CD4-positive, alpha-beta memory T cell (primary cell): ENCODE measurements at regions not wholly inside any gene's neighbourhood (a gene's known extent, or its start where the extent isn't known, plus 50 kb on each side); places are given as distances from the start of the nearest gene placed in this dataset.

Source experiments
- CTCF ChIA-PET: fragments of 350-600 bp; sonication (Branson Sonifier 250); formaldehyde crosslinking; loops from one replicate; lab custom pipeline; 2021; ENCODE audit warnings: inconsistent platforms; ENCODE audit not compliant: partially characterized antibody; lab: Charles Lee
- POLR2A ChIA-PET: fragments of 350-600 bp; sonication (Branson Sonifier 250); formaldehyde crosslinking; loops from one replicate; lab custom pipeline; 2021; ENCODE audit not compliant: partially characterized antibody; lab: Charles Lee
- DNase-seq, 5 donors: peaks; one replicate each; pipeline versions ENCODE4 v3.0.0 to v3.0.0-alpha.2; 2020 to 2022; ENCODE audit warnings: mixed read lengths in 1 of 5
- H3K27ac ChIP-seq: one replicate; pipeline ENCODE4 v1.7.0; 2013; ENCODE audit warnings: low read depth, low read length
- H3K27me3 ChIP-seq: 2 replicates; pipeline ENCODE4 v1.7.0; 2013; ENCODE audit warnings: mild to moderate bottlenecking, low read length, moderate library complexity; ENCODE audit not compliant: insufficient read depth
- H3K36me3 ChIP-seq: 2 replicates; pipeline ENCODE4 v1.7.0; 2013; ENCODE audit warnings: mild to moderate bottlenecking, low read length, moderate library complexity; ENCODE audit not compliant: insufficient read depth
- H3K4me1 ChIP-seq: 2 replicates; pipeline ENCODE4 v1.7.0; 2013; ENCODE audit warnings: mild to moderate bottlenecking, low read length, moderate library complexity; ENCODE audit not compliant: insufficient read depth
- H3K4me3 ChIP-seq, 2 donors: one replicate each; pipeline ENCODE4 v1.7.0; 2013; ENCODE audit warnings: low read length in 2 of 2, mild to moderate bottlenecking in 1 of 2
- H3K9me3 ChIP-seq, 2 donors: one replicate each; pipeline ENCODE4 v1.7.0; 2013; ENCODE audit warnings: low read length in 2 of 2, control low read depth in 1 of 2; ENCODE audit not compliant: control insufficient read depth in 1 of 2
- H3K27ac Mint-ChIP-seq, 7 donors: one replicate each; pipeline ENCODE4 v1.8.0; 2020 to 2021; ENCODE audit warnings: mixed read lengths in 7 of 7, mild to moderate bottlenecking in 6 of 7, inconsistent platforms in 3 of 7, moderate library complexity in 3 of 7
- H3K27me3 Mint-ChIP-seq, 2 donors: one replicate each; pipeline ENCODE4 v1.8.0; 2020 to 2021; ENCODE audit warnings: mixed read lengths in 2 of 2
- H3K36me3 Mint-ChIP-seq, 2 donors: one replicate each; pipeline ENCODE4 v1.8.0; 2020 to 2021; ENCODE audit warnings: mixed read lengths in 2 of 2, inconsistent platforms in 1 of 2, mild to moderate bottlenecking in 1 of 2
- H3K4me1 Mint-ChIP-seq, 4 donors: one replicate each; pipeline ENCODE4 v1.8.0; 2020 to 2021; ENCODE audit warnings: mixed read lengths in 4 of 4, mild to moderate bottlenecking in 1 of 4
- H3K4me3 Mint-ChIP-seq, 8 donors: one replicate each; pipeline ENCODE4 v1.8.0; 2020 to 2021; ENCODE audit warnings: mixed read lengths in 8 of 8, mild to moderate bottlenecking in 7 of 8, moderate library complexity in 6 of 8, inconsistent platforms in 3 of 8
- H3K9me3 Mint-ChIP-seq, 8 donors: one replicate each; pipeline ENCODE4 v1.8.0; 2020 to 2021; ENCODE audit warnings: mixed read lengths in 8 of 8, mild to moderate bottlenecking in 5 of 8, inconsistent platforms in 3 of 8, moderate library complexity in 1 of 8
- intact Hi-C: fragments of 100-400 bp; cut with micrococcal nuclease; formaldehyde crosslinking; loops from one replicate; pipeline ENCODE4 v1.15.1; 2023

- Mint-ChIP-seq H3K4me1 (no peaks in the 10 kb centered on the region), H3K36me3 (peaks cover 4 to 5% of the 10 kb centered on the region in 2 donors), H3K4me3 (no peak overlapping the region), H3K27me3 (peaks cover 2 to 10% of the 10 kb centered on the region in 2 donors), H3K9me3 (peaks cover 6 to 36% (median 28%) of the 10 kb centered on the region in 8 donors), H3K27ac (no peak overlapping the region)
- no peak overlapping the region for H3K4me3 ChIP-seq
- ChIA-PET POLR2A (interaction anchor here (1.0 kb wide), 1 partner anchor 38 kb away, joined by 3 read pairs; no protein-coding TSS in a partner anchor), CTCF (no interaction called here)
- H3K9me3 ChIP-seq: peaks cover 5 to 12% of the 10 kb centered on the region in 2 donors
- intact Hi-C loops: no loop called here
- H3K27me3 ChIP-seq: no peaks in the 10 kb centered on the region
- no peak overlapping the region for H3K27ac ChIP-seq
- DNase-seq: no peak
- no peaks in the 10 kb centered on the region for H3K4me1 ChIP-seq
- no peaks in the 10 kb centered on the region for H3K36me3 ChIP-seq
These were observed 249.6 kb upstream of the TNRC6C start for GRCh38 chr17:77708936-77709335.

GRCh38 chr17:77709594-77709993 lies 248.9 kb upstream of the TNRC6C start:
- CTCF ChIA-PET: no interaction called here
- Mint-ChIP-seq H3K9me3 (peaks cover 6 to 36% (median 29%) of the 10 kb centered on the region in 8 donors), H3K4me3 (no peak overlapping the region), H3K27me3 (peaks cover 2 to 10% of the 10 kb centered on the region in 2 donors), H3K27ac (no peak overlapping the region), H3K36me3 (peaks cover 4 to 5% of the 10 kb centered on the region in 2 donors), H3K4me1 (no peaks in the 10 kb centered on the region)
- H3K9me3 ChIP-seq: peaks cover 4 to 6% of the 10 kb centered on the region in 2 donors
- no peak overlapping the region for H3K4me3 ChIP-seq
- intact Hi-C loops: no loop called here
- no peaks in the 10 kb centered on the region for H3K27me3 ChIP-seq
- H3K27ac ChIP-seq: no peak overlapping the region
- DNase-seq: no peak
- POLR2A ChIA-PET: interaction anchor here (1.0 kb wide), 2 partner anchors 39 to 43 kb away, joined by 3 read pairs; no protein-coding TSS in a partner anchor
- no peaks in the 10 kb centered on the region for H3K36me3 ChIP-seq
- H3K4me1 ChIP-seq: no peaks in the 10 kb centered on the region

- H3K9me3 Mint-ChIP-seq: peaks cover 7 to 20% (median 12%) of the 10 kb centered on the region in 8 donors
- H3K36me3 Mint-ChIP-seq: peaks cover 0 to 4% of the 10 kb centered on the region in 2 donors
- intact Hi-C loops: no loop called here
- peaks cover 2 to 3% of the 10 kb centered on the region in 2 donors for H3K27me3 Mint-ChIP-seq
- no peak overlapping the region for H3K4me3 Mint-ChIP-seq
- no peaks in the 10 kb centered on the region for H3K36me3 ChIP-seq
- no peak overlapping the region for H3K27ac ChIP-seq
- CTCF ChIA-PET: no interaction called here
- H3K9me3 ChIP-seq: no peaks in the 10 kb centered on the region
- H3K4me1 ChIP-seq: no peaks in the 10 kb centered on the region
- no peak for DNase-seq
- no peaks in the 10 kb centered on the region for H3K4me1 Mint-ChIP-seq
- POLR2A ChIA-PET: no interaction called here
- no peak overlapping the region for H3K4me3 ChIP-seq
- H3K27ac Mint-ChIP-seq: no peak overlapping the region
- no peaks in the 10 kb centered on the region for H3K27me3 ChIP-seq
These were observed 245.9 kb upstream of the TNRC6C start for GRCh38 chr17:77712578-77712977.

- POLR2A ChIA-PET: no interaction called here
- peaks cover 7 to 19% (median 12%) of the 10 kb centered on the region in 8 donors for H3K9me3 Mint-ChIP-seq
- intact Hi-C loops: no loop called here
These were observed 242.1 kb upstream of the TNRC6C start for GRCh38 chr17:77716289-77716926.

GRCh38 chr17:77717941-77718668 lies 240.4 kb upstream of the TNRC6C start:
- no peak for DNase-seq
- no peaks in the 10 kb centered on the region for H3K9me3 ChIP-seq
- Mint-ChIP-seq H3K27me3 (peaks cover 3 to 4% of the 10 kb centered on the region in 2 donors), H3K9me3 (peaks cover 6 to 19% (median 11%) of the 10 kb centered on the region in 8 donors), H3K27ac (no peak overlapping the region), H3K4me3 (no peak overlapping the region), H3K36me3 (peaks cover 0 to 4% of the 10 kb centered on the region in 2 donors), H3K4me1 (peaks cover 0 to 2% (median 0%) of the 10 kb centered on the region in 4 donors)
- H3K4me3 ChIP-seq: no peak overlapping the region
- POLR2A ChIA-PET: no interaction called here
- intact Hi-C loops: no loop called here
- H3K4me1 ChIP-seq: no peaks in the 10 kb centered on the region
- H3K36me3 ChIP-seq: no peaks in the 10 kb centered on the region
- H3K27me3 ChIP-seq: no peaks in the 10 kb centered on the region
- CTCF ChIA-PET: no interaction called here
- no peak overlapping the region for H3K27ac ChIP-seq

More at GRCh38 chr17:77716289-77716926, 242.1 kb upstream of the TNRC6C start:
- no peak for DNase-seq
- H3K4me3 Mint-ChIP-seq: no peak overlapping the region
- H3K27ac Mint-ChIP-seq: no peak overlapping the region
- Histone ChIP-seq H3K27ac (no peak overlapping the region), H3K27me3 (no peaks in the 10 kb centered on the region), H3K4me1 (no peaks in the 10 kb centered on the region), H3K4me3 (no peak overlapping the region), H3K9me3 (no peaks in the 10 kb centered on the region), H3K36me3 (no peaks in the 10 kb centered on the region)
- CTCF ChIA-PET: no interaction called here
- H3K27me3 Mint-ChIP-seq: peaks cover 3 to 4% of the 10 kb centered on the region in 2 donors
- H3K36me3 Mint-ChIP-seq: peaks cover 0 to 4% of the 10 kb centered on the region in 2 donors
- peaks cover 0 to 2% (median 0%) of the 10 kb centered on the region in 4 donors for H3K4me1 Mint-ChIP-seq

- Histone ChIP-seq H3K9me3 (no peaks in the 10 kb centered on the region), H3K27ac (no peak overlapping the region), H3K27me3 (no peaks in the 10 kb centered on the region), H3K36me3 (no peaks in the 10 kb centered on the region), H3K4me3 (no peak overlapping the region), H3K4me1 (no peaks in the 10 kb centered on the region)
- Mint-ChIP-seq H3K4me3 (no peak overlapping the region), H3K27me3 (peaks cover 3 to 4% of the 10 kb centered on the region in 2 donors), H3K9me3 (peaks cover 4 to 15% (median 11%) of the 10 kb centered on the region in 8 donors), H3K36me3 (peaks cover 0 to 4% of the 10 kb centered on the region in 2 donors), H3K4me1 (peaks cover 0 to 2% (median 0%) of the 10 kb centered on the region in 4 donors), H3K27ac (no peak overlapping the region)
- DNase-seq: no peak
- intact Hi-C loops: no loop called here
- CTCF ChIA-PET: no interaction called here
- POLR2A ChIA-PET: no interaction called here
These were observed 239.9 kb upstream of the TNRC6C start for GRCh38 chr17:77718669-77718961.

GRCh38 chr17:77719806-77720205 lies 238.7 kb upstream of the TNRC6C start:
- intact Hi-C loops: no loop called here
- H3K36me3 Mint-ChIP-seq: peaks cover 0 to 1% of the 10 kb centered on the region in 2 donors
- H3K4me3 ChIP-seq: no peak overlapping the region
- H3K27ac Mint-ChIP-seq: no peak overlapping the region
- no peaks in the 10 kb centered on the region for H3K27me3 ChIP-seq
- H3K9me3 ChIP-seq: no peaks in the 10 kb centered on the region
- CTCF ChIA-PET: interaction anchor here (0.6 kb wide), 1 partner anchor 464 kb away, joined by 3 read pairs; no protein-coding TSS in a partner anchor
- H3K4me3 Mint-ChIP-seq: no peak overlapping the region
- H3K36me3 ChIP-seq: no peaks in the 10 kb centered on the region
- no peaks in the 10 kb centered on the region for H3K4me1 ChIP-seq
- DNase-seq: no peak
- H3K4me1 Mint-ChIP-seq: peaks cover 0 to 5% (median 0%) of the 10 kb centered on the region in 4 donors
- peaks cover 3 to 5% of the 10 kb centered on the region in 2 donors for H3K27me3 Mint-ChIP-seq
- no peak overlapping the region for H3K27ac ChIP-seq
- POLR2A ChIA-PET: interaction anchor here (0.9 kb wide), 1 partner anchor 75 kb away, joined by 3 read pairs; no protein-coding TSS in a partner anchor
- H3K9me3 Mint-ChIP-seq: peaks cover 0 to 8% (median 4%) of the 10 kb centered on the region in 8 donors
